ENCODE measurements at regions not wholly inside any gene's neighbourhood (a gene's known extent, or its start where the extent isn't known, plus 50 kb on each side); places are given as distances from the start of the nearest gene placed in this dataset.

GRCh38 chr12:124420041-124420995, 125.4 kb downstream of the RFLNA start:
- H3K9me3 ChIP-seq (ENCODE audit: control insufficient read depth, insufficient read depth, low read length), result no peaks in the 10 kb centered on the region
- peak overlapping the region; percentile 73 for H3K27ac ChIP-seq (ENCODE audit: low read depth, low read length)
- peak in 3 of 6 donors; percentile 52 to 89 (median 84) for DNase-seq (ENCODE audit: low read depth in 4 of 6, low spot score in 6 of 6)
- H3K36me3 ChIP-seq (ENCODE audit: control insufficient read depth, insufficient read depth, low read length), result peaks cover 86% of the 10 kb centered on the region
- 52% methylated on average over 22 of the region's 28 CpGs for WGBS (ENCODE audit: insufficient coverage)
- no peaks in the 10 kb centered on the region for H3K27me3 ChIP-seq (ENCODE audit: control insufficient read depth, insufficient read depth, low read length)
- H3K4me3 ChIP-seq (ENCODE audit: low read depth, low read length), result no peak overlapping the region
- peaks cover 57% of the 10 kb centered on the region for H3K4me1 ChIP-seq (ENCODE audit: control insufficient read depth, insufficient read depth, low read length)

DNA sequence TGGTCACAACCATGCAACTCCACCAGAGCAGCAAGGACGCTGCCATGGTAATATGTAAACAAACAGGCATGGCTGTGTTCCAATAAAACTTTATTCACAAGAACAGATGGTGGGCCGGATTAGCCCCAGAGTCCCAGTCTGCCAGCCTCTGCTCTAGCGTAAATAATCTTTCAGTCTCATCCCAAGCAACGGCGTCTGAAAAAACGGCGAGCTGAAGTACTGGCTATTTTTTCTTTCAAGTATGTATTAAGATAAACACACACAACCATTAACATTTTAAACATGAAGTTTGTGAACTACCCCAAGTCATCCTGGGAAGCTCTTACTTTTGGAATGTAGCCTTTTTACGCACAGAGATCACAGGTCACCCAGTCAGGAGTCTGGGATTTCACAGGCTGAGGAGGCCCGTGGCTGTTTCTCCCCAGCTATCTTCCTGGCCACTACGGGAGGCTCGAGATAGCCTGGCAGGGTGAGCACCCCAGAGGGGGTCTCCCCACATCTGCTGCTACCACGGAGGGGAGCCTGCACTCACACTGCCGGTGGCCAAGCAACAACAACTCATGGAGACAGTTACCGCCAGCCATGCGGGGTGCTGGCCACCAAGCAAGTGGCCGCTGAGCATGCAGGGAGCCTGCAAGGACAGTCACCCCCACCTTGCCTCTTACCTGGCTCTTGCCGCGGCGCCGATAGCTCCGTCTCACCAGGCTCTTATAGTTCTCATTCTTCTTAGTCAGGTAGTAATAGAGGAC, 124.6 kb downstream of the RFLNA start:
- Histone ChIP-seq H3K27me3 (ENCODE audit: control insufficient read depth, insufficient read depth, low read length) (no peaks in the 10 kb centered on the region), H3K4me1 (ENCODE audit: control insufficient read depth, insufficient read depth, low read length) (peaks cover 62% of the 10 kb centered on the region), H3K36me3 (ENCODE audit: control insufficient read depth, insufficient read depth, low read length) (peaks cover 86% of the 10 kb centered on the region), H3K27ac (ENCODE audit: low read depth, low read length) (peak overlapping the region; percentile 17), H3K9me3 (ENCODE audit: control insufficient read depth, insufficient read depth, low read length) (no peaks in the 10 kb centered on the region), H3K4me3 (ENCODE audit: low read depth, low read length) (no peak overlapping the region)
- DNase-seq (ENCODE audit: low read depth in 4 of 6, low spot score in 6 of 6), result no peak
- WGBS (ENCODE audit: insufficient coverage), result 86% methylated on average over 14 of the region's 21 CpGs

GRCh38 chr12:124418791-124419190, 123.9 kb downstream of the RFLNA start:
- H3K27me3 ChIP-seq (ENCODE audit: control insufficient read depth, insufficient read depth, low read length), result no peaks in the 10 kb centered on the region
- H3K27ac ChIP-seq (ENCODE audit: low read depth, low read length), result no peak overlapping the region
- WGBS (ENCODE audit: insufficient coverage), result 77% methylated on average over 15 of the region's 15 CpGs

GRCh38 chr12:124418156-124418555, 123.3 kb downstream of the RFLNA start:
- H3K4me1 ChIP-seq (ENCODE audit: control insufficient read depth, insufficient read depth, low read length), result peaks cover 62% of the 10 kb centered on the region

More at GRCh38 chr12:124418791-124419190, 123.9 kb downstream of the RFLNA start:
- Histone ChIP-seq H3K9me3 (ENCODE audit: control insufficient read depth, insufficient read depth, low read length) (no peaks in the 10 kb centered on the region), H3K36me3 (ENCODE audit: control insufficient read depth, insufficient read depth, low read length) (peaks cover 82% of the 10 kb centered on the region), H3K4me3 (ENCODE audit: low read depth, low read length) (no peak overlapping the region), H3K4me1 (ENCODE audit: control insufficient read depth, insufficient read depth, low read length) (peaks cover 62% of the 10 kb centered on the region)
- peak in 1 of 6 donors; percentile 58 for DNase-seq (ENCODE audit: low read depth in 4 of 6, low spot score in 6 of 6)

GRCh38 chr12:124416516-124417395, 121.9 kb downstream of the RFLNA start:
- Histone ChIP-seq H3K4me1 (ENCODE audit: control insufficient read depth, insufficient read depth, low read length) (peaks cover 62% of the 10 kb centered on the region), H3K4me3 (ENCODE audit: low read depth, low read length) (no peak overlapping the region), H3K9me3 (ENCODE audit: control insufficient read depth, insufficient read depth, low read length) (no peaks in the 10 kb centered on the region), H3K27ac (ENCODE audit: low read depth, low read length) (no peak overlapping the region), H3K36me3 (ENCODE audit: control insufficient read depth, insufficient read depth, low read length) (peaks cover 83% of the 10 kb centered on the region), H3K27me3 (ENCODE audit: control insufficient read depth, insufficient read depth, low read length) (no peaks in the 10 kb centered on the region)
- DNase-seq (ENCODE audit: low read depth in 4 of 6, low spot score in 6 of 6), result no peak
- 96% methylated on average over 57 of the region's 59 CpGs for WGBS (ENCODE audit: insufficient coverage)

More at GRCh38 chr12:124418156-124418555, 123.3 kb downstream of the RFLNA start:
- Histone ChIP-seq H3K9me3 (ENCODE audit: control insufficient read depth, insufficient read depth, low read length) (no peaks in the 10 kb centered on the region), H3K4me3 (ENCODE audit: low read depth, low read length) (no peak overlapping the region), H3K27ac (ENCODE audit: low read depth, low read length) (no peak overlapping the region), H3K36me3 (ENCODE audit: control insufficient read depth, insufficient read depth, low read length) (peaks cover 82% of the 10 kb centered on the region), H3K27me3 (ENCODE audit: control insufficient read depth, insufficient read depth, low read length) (no peaks in the 10 kb centered on the region)
- no peak for DNase-seq (ENCODE audit: low read depth in 4 of 6, low spot score in 6 of 6)
- WGBS (ENCODE audit: insufficient coverage), result 93% methylated on average over 8 of the region's 13 CpGs

DNA sequence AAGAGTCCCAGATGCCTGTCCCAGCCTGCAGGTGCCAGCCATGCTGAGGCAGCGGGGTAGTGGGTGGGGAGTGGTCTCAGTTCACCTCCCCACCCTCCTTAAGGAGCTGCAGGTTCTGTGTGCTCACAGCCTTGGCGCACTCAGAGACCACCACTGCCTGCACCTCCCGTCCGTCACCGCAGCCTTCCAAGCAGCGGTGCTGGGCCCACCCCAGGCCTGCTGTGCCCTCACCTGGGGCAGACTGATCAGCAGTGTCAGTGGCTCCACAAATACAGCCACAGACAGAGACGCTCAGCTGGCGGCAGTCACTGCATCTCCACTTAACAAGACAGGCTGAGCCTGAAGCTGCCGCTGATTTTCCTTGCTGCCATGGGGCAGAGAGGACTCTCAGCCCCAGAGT, 120.2 kb downstream of the RFLNA start:
- no peak overlapping the region for H3K27ac ChIP-seq (ENCODE audit: low read depth, low read length)
- 79% methylated on average over 8 of the region's 9 CpGs for WGBS (ENCODE audit: insufficient coverage)

DNA sequence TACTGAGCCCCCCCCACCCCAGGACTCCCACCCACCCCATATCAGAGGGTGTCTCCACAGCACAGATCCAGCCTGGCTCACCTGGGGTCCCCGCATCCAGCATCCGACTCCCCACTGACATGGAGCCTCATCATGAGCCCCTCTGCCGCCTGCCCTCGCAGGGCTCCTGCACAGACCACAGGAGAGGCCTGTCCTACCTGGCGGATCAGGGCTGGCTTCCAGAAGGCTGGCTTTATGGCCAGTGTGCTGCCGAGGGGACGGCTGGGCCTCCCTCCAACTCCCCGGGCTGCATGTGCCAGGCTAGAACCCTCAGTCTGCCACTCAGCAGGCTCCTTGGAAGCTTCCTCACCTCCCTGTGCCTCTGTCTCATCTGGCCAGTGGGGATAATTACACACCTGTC, 119.0 kb downstream of the RFLNA start:
- peaks cover 87% of the 10 kb centered on the region for H3K36me3 ChIP-seq (ENCODE audit: control insufficient read depth, insufficient read depth, low read length)
- DNase-seq (ENCODE audit: low read depth in 4 of 6, low spot score in 6 of 6), result no peak

More for the DNA sequence above, 120.2 kb downstream of the RFLNA start:
- peaks cover 62% of the 10 kb centered on the region for H3K4me1 ChIP-seq (ENCODE audit: control insufficient read depth, insufficient read depth, low read length)
- no peaks in the 10 kb centered on the region for H3K9me3 ChIP-seq (ENCODE audit: control insufficient read depth, insufficient read depth, low read length)
- no peaks in the 10 kb centered on the region for H3K27me3 ChIP-seq (ENCODE audit: control insufficient read depth, insufficient read depth, low read length)
- H3K4me3 ChIP-seq (ENCODE audit: low read depth, low read length), result no peak overlapping the region
- DNase-seq (ENCODE audit: low read depth in 4 of 6, low spot score in 6 of 6), result no peak
- peaks cover 85% of the 10 kb centered on the region for H3K36me3 ChIP-seq (ENCODE audit: control insufficient read depth, insufficient read depth, low read length)

DNA sequence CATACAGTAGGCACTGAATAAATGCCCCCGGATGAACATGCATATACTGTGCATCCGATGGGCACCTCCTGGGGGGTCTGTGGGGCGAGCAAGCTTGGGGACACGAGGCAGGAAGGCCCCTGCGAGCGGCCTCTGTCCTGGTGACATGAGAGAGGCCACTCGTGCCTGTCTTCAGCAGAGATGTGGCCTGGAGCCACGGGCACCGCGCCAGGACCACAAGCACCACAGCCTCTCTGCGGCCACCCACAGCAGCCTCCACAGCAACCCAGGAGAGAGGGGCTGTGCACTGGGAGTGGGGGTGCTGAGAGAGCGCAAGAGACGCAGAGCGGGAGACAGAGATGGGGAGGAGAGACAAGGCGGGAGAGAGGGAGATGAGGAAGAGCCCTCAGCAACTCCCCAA, 118.5 kb downstream of the RFLNA start:
- no peaks in the 10 kb centered on the region for H3K27me3 ChIP-seq (ENCODE audit: control insufficient read depth, insufficient read depth, low read length)
- H3K27ac ChIP-seq (ENCODE audit: low read depth, low read length), result no peak overlapping the region
- peaks cover 82% of the 10 kb centered on the region for H3K36me3 ChIP-seq (ENCODE audit: control insufficient read depth, insufficient read depth, low read length)
- H3K9me3 ChIP-seq (ENCODE audit: control insufficient read depth, insufficient read depth, low read length), result no peaks in the 10 kb centered on the region
- H3K4me1 ChIP-seq (ENCODE audit: control insufficient read depth, insufficient read depth, low read length), result peaks cover 72% of the 10 kb centered on the region
- 51% methylated on average over 8 of the region's 15 CpGs for WGBS (ENCODE audit: insufficient coverage)
- no peak for DNase-seq (ENCODE audit: low read depth in 4 of 6, low spot score in 6 of 6)
- H3K4me3 ChIP-seq (ENCODE audit: low read depth, low read length), result no peak overlapping the region

More for the DNA sequence above, 119.0 kb downstream of the RFLNA start:
- H3K4me1 ChIP-seq (ENCODE audit: control insufficient read depth, insufficient read depth, low read length), result peaks cover 67% of the 10 kb centered on the region
- H3K4me3 ChIP-seq (ENCODE audit: low read depth, low read length), result no peak overlapping the region
- H3K27me3 ChIP-seq (ENCODE audit: control insufficient read depth, insufficient read depth, low read length), result no peaks in the 10 kb centered on the region
- no peak overlapping the region for H3K27ac ChIP-seq (ENCODE audit: low read depth, low read length)
- WGBS (ENCODE audit: insufficient coverage), result 57% methylated on average over 8 of the region's 8 CpGs
- H3K9me3 ChIP-seq (ENCODE audit: control insufficient read depth, insufficient read depth, low read length), result no peaks in the 10 kb centered on the region

DNA sequence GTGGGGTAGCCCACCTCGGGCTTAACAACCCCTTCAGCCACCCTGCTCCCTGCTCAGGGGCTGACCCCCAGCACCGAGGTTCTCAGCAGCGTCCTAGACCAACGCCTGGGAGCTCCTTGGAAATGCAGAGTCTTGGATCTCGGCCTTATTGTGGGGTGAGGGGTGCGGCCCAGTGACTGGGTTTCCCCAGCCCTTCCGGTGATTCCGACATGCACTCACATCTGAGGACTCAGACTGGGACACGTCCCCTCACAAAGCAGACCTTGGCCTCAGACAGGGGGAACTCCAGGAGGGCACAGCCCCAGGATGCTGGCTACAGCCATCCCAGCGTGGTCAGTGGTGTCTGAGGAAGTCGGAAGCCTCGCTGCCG, 117.7 kb downstream of the RFLNA start:
- peaks cover 80% of the 10 kb centered on the region for H3K36me3 ChIP-seq (ENCODE audit: control insufficient read depth, insufficient read depth, low read length)
- no peaks in the 10 kb centered on the region for H3K27me3 ChIP-seq (ENCODE audit: control insufficient read depth, insufficient read depth, low read length)
- peaks cover 72% of the 10 kb centered on the region for H3K4me1 ChIP-seq (ENCODE audit: control insufficient read depth, insufficient read depth, low read length)
- WGBS (ENCODE audit: insufficient coverage), result 69% methylated on average over 8 of the region's 13 CpGs
- H3K4me3 ChIP-seq (ENCODE audit: low read depth, low read length), result no peak overlapping the region
- DNase-seq (ENCODE audit: low read depth in 4 of 6, low spot score in 6 of 6), result no peak
- no peaks in the 10 kb centered on the region for H3K9me3 ChIP-seq (ENCODE audit: control insufficient read depth, insufficient read depth, low read length)
- H3K27ac ChIP-seq (ENCODE audit: low read depth, low read length), result no peak overlapping the region

All from spinal cord (tissue), 9 donors.